ENCODE measurements at regions not wholly inside any gene's neighbourhood (a gene's known extent, or its start where the extent isn't known, plus 50 kb on each side); places are given as distances from the start of the nearest gene placed in this dataset.

GRCh38 chr6:163960128-163960527, 545.6 kb downstream of the QKI start:
- DNase-seq (ENCODE audit: low read depth in 2 of 2), result no peak

GRCh38 chr6:163958646-163959045, 544.1 kb downstream of the QKI start:
- DNase-seq (ENCODE audit: low read depth in 2 of 2), result no peak

GRCh38 chr6:163956571-163957407, 542.3 kb downstream of the QKI start:
- peak; percentile 30 to 34 for DNase-seq (ENCODE audit: low read depth in 2 of 2)

- no peak for DNase-seq (ENCODE audit: low read depth in 2 of 2)
Observed at GRCh38 chr6:163955756-163956155, 541.2 kb downstream of the QKI start.

GRCh38 chr6:163955096-163955495, 540.6 kb downstream of the QKI start:
- DNase-seq (ENCODE audit: low read depth in 2 of 2), result no peak

GRCh38 chr6:163954088-163954775, 539.7 kb downstream of the QKI start:
- DNase-seq (ENCODE audit: low read depth in 2 of 2), result no peak

GRCh38 chr6:163952005-163952404, 537.5 kb downstream of the QKI start:
- DNase-seq (ENCODE audit: low read depth in 2 of 2), result no peak

GRCh38 chr6:163951326-163951725, 536.8 kb downstream of the QKI start:
- no peak for DNase-seq (ENCODE audit: low read depth in 2 of 2)

- DNase-seq (ENCODE audit: low read depth in 2 of 2), result no peak
Observed at GRCh38 chr6:163950159-163950558, 535.6 kb downstream of the QKI start.

- no peak for DNase-seq (ENCODE audit: low read depth in 2 of 2)
Observed at GRCh38 chr6:163949431-163949830, 534.9 kb downstream of the QKI start.

GRCh38 chr6:163948250-163948649, 533.7 kb downstream of the QKI start:
- no peak for DNase-seq (ENCODE audit: low read depth in 2 of 2)

GRCh38 chr6:163947276-163947675, 532.8 kb downstream of the QKI start:
- DNase-seq (ENCODE audit: low read depth in 2 of 2), result no peak

- no peak for DNase-seq (ENCODE audit: low read depth in 2 of 2)
Observed at GRCh38 chr6:163946437-163946836, 531.9 kb downstream of the QKI start.

- no peak for DNase-seq (ENCODE audit: low read depth in 2 of 2)
Observed at GRCh38 chr6:163945808-163946207, 531.3 kb downstream of the QKI start.

- no peak for DNase-seq (ENCODE audit: low read depth in 2 of 2)
Observed at GRCh38 chr6:163944897-163945296, 530.4 kb downstream of the QKI start.

- no peak for DNase-seq (ENCODE audit: low read depth in 2 of 2)
Observed at GRCh38 chr6:163943607-163944385, 529.3 kb downstream of the QKI start.

GRCh38 chr6:163942790-163943189, 528.3 kb downstream of the QKI start:
- no peak for DNase-seq (ENCODE audit: low read depth in 2 of 2)

GRCh38 chr6:163941624-163941976, 527.1 kb downstream of the QKI start:
- no peak for DNase-seq (ENCODE audit: low read depth in 2 of 2)

- no peak for DNase-seq (ENCODE audit: low read depth in 2 of 2)
Observed at GRCh38 chr6:163940705-163941623, 526.4 kb downstream of the QKI start.

- DNase-seq (ENCODE audit: low read depth in 2 of 2), result no peak
Observed at GRCh38 chr6:163937071-163937470, 522.6 kb downstream of the QKI start.

- DNase-seq (ENCODE audit: low read depth in 2 of 2), result no peak
Observed at GRCh38 chr6:163935158-163935762, 520.7 kb downstream of the QKI start.
